KOPT-K1 (cell line): ENCODE measurements at regions not wholly inside any gene's neighbourhood (a gene's known extent, or its start where the extent isn't known, plus 50 kb on each side); places are given as distances from the start of the nearest gene placed in this dataset.

Experiments
- H3K27ac ChIP-seq: fragments of 200-600 bp; sonication (generic); 2 replicates; pipeline ENCODE4 v1.5.1; 2016; ENCODE audit warnings: antibody characterized with exemption, mild to moderate bottlenecking, low read depth, low read length; ENCODE audit not compliant: poor library complexity, severe bottlenecking
- H3K36me3 ChIP-seq: fragments of 200-600 bp; sonication (generic); 2 replicates; pipeline ENCODE4 v1.5.1; 2017; ENCODE audit warnings: antibody characterized with exemption, mild to moderate bottlenecking, low read length, moderate library complexity; ENCODE audit not compliant: insufficient read depth
- H3K9me3 ChIP-seq: fragments of 200-600 bp; sonication (generic); 2 replicates; pipeline ENCODE4 v1.5.1; 2017; ENCODE audit warnings: antibody characterized with exemption, low read length, mild to moderate bottlenecking; ENCODE audit not compliant: insufficient read depth, poor library complexity, severe bottlenecking

GRCh38 chr10:6328699-6329423 is 126.1 kb downstream of the PFKFB3 start:
- Histone ChIP-seq H3K36me3 (no peaks in the 10 kb centered on the region), H3K9me3 (peaks cover 16% of the 10 kb centered on the region), H3K27ac (no peak overlapping the region)

GRCh38 chr10:6333086-6333485 is 130.4 kb downstream of the PFKFB3 start:
- no peaks in the 10 kb centered on the region for H3K36me3 ChIP-seq
- H3K9me3 ChIP-seq: peaks cover 21% of the 10 kb centered on the region
- no peak overlapping the region for H3K27ac ChIP-seq

GRCh38 chr10:6333973-6334372 is 131.2 kb downstream of the PFKFB3 start:
- Histone ChIP-seq H3K9me3 (peaks cover 21% of the 10 kb centered on the region), H3K36me3 (no peaks in the 10 kb centered on the region), H3K27ac (no peak overlapping the region)

GRCh38 chr10:6336016-6336415 is 133.3 kb downstream of the PFKFB3 start:
- H3K36me3 ChIP-seq: no peaks in the 10 kb centered on the region
- H3K9me3 ChIP-seq: peaks cover 21% of the 10 kb centered on the region
- H3K27ac ChIP-seq: no peak overlapping the region

GRCh38 chr10:6337382-6337781 is 134.7 kb downstream of the PFKFB3 start:
- peaks cover 19% of the 10 kb centered on the region for H3K9me3 ChIP-seq
- no peak overlapping the region for H3K27ac ChIP-seq
- no peaks in the 10 kb centered on the region for H3K36me3 ChIP-seq

GRCh38 chr10:6338361-6338760 is 135.6 kb downstream of the PFKFB3 start:
- H3K36me3 ChIP-seq: no peaks in the 10 kb centered on the region
- H3K27ac ChIP-seq: no peak overlapping the region
- peaks cover 10% of the 10 kb centered on the region for H3K9me3 ChIP-seq

- no peak overlapping the region for H3K27ac ChIP-seq
- H3K36me3 ChIP-seq: no peaks in the 10 kb centered on the region
- H3K9me3 ChIP-seq: peaks cover 4% of the 10 kb centered on the region
These were observed 137.2 kb downstream of the PFKFB3 start for GRCh38 chr10:6339891-6340290.

GRCh38 chr10:6342096-6342685 is 139.5 kb downstream of the PFKFB3 start:
- H3K36me3 ChIP-seq: no peaks in the 10 kb centered on the region
- no peak overlapping the region for H3K27ac ChIP-seq
- peaks cover 4% of the 10 kb centered on the region for H3K9me3 ChIP-seq

- Histone ChIP-seq H3K27ac (no peak overlapping the region), H3K9me3 (peaks cover 4% of the 10 kb centered on the region), H3K36me3 (no peaks in the 10 kb centered on the region)
These were observed 140.7 kb downstream of the PFKFB3 start for GRCh38 chr10:6343305-6344010.

GRCh38 chr10:6345404-6345803 is 142.7 kb downstream of the PFKFB3 start:
- no peaks in the 10 kb centered on the region for H3K36me3 ChIP-seq
- peaks cover 4% of the 10 kb centered on the region for H3K9me3 ChIP-seq
- no peak overlapping the region for H3K27ac ChIP-seq

GRCh38 chr10:6346631-6347030 is 143.9 kb downstream of the PFKFB3 start:
- no peaks in the 10 kb centered on the region for H3K36me3 ChIP-seq
- peak overlapping the region; percentile 80 for H3K27ac ChIP-seq
- peaks cover 4% of the 10 kb centered on the region for H3K9me3 ChIP-seq

- H3K9me3 ChIP-seq: peaks cover 4% of the 10 kb centered on the region
- H3K27ac ChIP-seq: peak overlapping the region; percentile 80
- H3K36me3 ChIP-seq: no peaks in the 10 kb centered on the region
These were observed 144.7 kb downstream of the PFKFB3 start for GRCh38 chr10:6347391-6347951.

- peaks cover 4% of the 10 kb centered on the region for H3K9me3 ChIP-seq
- H3K27ac ChIP-seq: peak overlapping the region; percentile 80
- H3K36me3 ChIP-seq: no peaks in the 10 kb centered on the region
These were observed 145.6 kb downstream of the PFKFB3 start for GRCh38 chr10:6348096-6348874.

GRCh38 chr10:6349846-6350535 is 147.3 kb downstream of the PFKFB3 start:
- Histone ChIP-seq H3K27ac (no peak overlapping the region), H3K9me3 (peaks cover under 1% of the 10 kb centered on the region), H3K36me3 (no peaks in the 10 kb centered on the region)
